ENCODE measurements at regions not wholly inside any gene's neighbourhood (a gene's known extent, or its start where the extent isn't known, plus 50 kb on each side); places are given as distances from the start of the nearest gene placed in this dataset.

GRCh38 chr2:144708626-144709025 lies 188.7 kb upstream of the ZEB2 start:
- Mint-ChIP-seq H3K27ac (ENCODE audit: low read depth, unreplicated experiment) (no peak overlapping the region), H3K9me3 (ENCODE audit: unreplicated experiment) (no peaks in the 10 kb centered on the region), H3K36me3 (ENCODE audit: insufficient read depth, unreplicated experiment) (peaks cover 4% of the 10 kb centered on the region), H3K4me1 (ENCODE audit: insufficient read depth, unreplicated experiment) (peaks cover 22% of the 10 kb centered on the region), H3K4me3 (ENCODE audit: unreplicated experiment) (no peak overlapping the region), H3K27me3 (ENCODE audit: insufficient read depth, unreplicated experiment) (no peaks in the 10 kb centered on the region)
- intact Hi-C loops (cut with micrococcal nuclease): loop anchor here (5.0 kb wide), 1 partner anchor 1044 kb away; no protein-coding TSS in a partner anchor
- CTCF ChIA-PET: no interaction called here
- BruUV-seq (replicated peaks): no TSS peak
- DNase-seq (ENCODE audit: unreplicated experiment): no peak
- POLR2A ChIA-PET: interaction anchor here (0.6 kb wide), 1 partner anchor 760 kb away, joined by 4 read pairs; no protein-coding TSS in a partner anchor
- no peak for TF ChIP-seq CTCF (IDR thresholded peaks at IDR 0.05; ENCODE audit: unreplicated experiment)

DNA sequence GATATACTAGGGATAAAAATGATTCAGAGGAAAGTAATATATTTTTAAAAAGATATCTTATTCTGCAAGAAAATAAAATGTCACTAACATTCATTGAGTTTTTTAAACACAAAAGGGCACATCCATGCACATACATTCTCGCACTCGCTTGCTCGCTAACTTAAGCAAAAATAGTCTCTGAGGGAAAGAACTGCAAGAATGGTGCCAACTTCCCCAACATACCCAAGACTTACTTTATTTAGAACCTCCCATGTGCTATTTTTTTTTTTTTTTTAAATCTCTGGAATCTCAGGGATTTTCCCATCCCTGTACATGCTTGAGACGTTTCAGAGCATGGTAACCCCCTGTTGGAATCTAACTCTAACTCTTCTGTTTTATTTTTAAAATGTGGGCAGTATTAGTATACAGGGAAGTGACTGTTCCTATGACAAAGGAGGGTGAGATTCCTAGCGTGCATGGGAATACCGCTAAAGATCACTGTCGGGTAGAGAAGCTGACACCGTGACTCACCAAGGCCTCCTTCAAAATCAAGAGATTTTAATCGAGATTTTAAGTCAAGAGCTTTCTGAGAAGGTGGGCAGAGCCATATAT lies 187.9 kb upstream of the ZEB2 start:
- ChIA-PET CTCF (interaction anchor here (0.6 kb wide), 1 partner anchor 73 kb away, joined by 3 read pairs; no protein-coding TSS in a partner anchor), POLR2A (interaction anchor here (0.8 kb wide), 1 partner anchor 154 kb away, joined by 3 read pairs; no protein-coding TSS in a partner anchor)
- peaks cover 22% of the 10 kb centered on the region for H3K4me1 Mint-ChIP-seq (ENCODE audit: insufficient read depth, unreplicated experiment)
- no peaks in the 10 kb centered on the region for H3K9me3 Mint-ChIP-seq (ENCODE audit: unreplicated experiment)
- H3K4me3 Mint-ChIP-seq (ENCODE audit: unreplicated experiment): no peak overlapping the region
- BruUV-seq (replicated peaks): no TSS peak
- intact Hi-C loops (cut with micrococcal nuclease): loop anchor here (5.0 kb wide), 1 partner anchor 1044 kb away; no protein-coding TSS in a partner anchor
- no peaks in the 10 kb centered on the region for H3K27me3 Mint-ChIP-seq (ENCODE audit: insufficient read depth, unreplicated experiment)
- peaks cover 4% of the 10 kb centered on the region for H3K36me3 Mint-ChIP-seq (ENCODE audit: insufficient read depth, unreplicated experiment)
- H3K27ac Mint-ChIP-seq (ENCODE audit: low read depth, unreplicated experiment): no peak overlapping the region
- no peak for TF ChIP-seq CTCF (IDR thresholded peaks at IDR 0.05; ENCODE audit: unreplicated experiment)
- no peak for DNase-seq (ENCODE audit: unreplicated experiment)

DNA sequence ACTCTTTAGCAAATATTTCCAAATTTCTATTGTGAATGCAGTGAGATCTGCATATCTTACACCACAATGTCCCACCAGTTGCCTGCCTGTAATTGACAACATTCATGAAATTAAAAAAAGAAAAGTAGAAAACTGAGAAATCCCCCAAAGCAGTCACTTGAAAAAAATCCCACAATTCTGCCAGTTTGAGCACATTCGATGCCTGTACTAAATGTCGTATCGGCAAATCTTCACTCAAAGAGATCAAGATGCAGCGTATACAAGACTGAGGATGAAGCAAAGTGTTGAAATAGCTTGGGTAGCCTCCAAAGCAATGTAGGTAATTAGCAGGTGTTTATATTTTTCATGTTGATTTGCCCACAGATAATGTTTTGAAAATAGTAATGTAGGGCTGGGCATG lies 186.7 kb upstream of the ZEB2 start:
- no peak for TF ChIP-seq CTCF (IDR thresholded peaks at IDR 0.05; ENCODE audit: unreplicated experiment)
- H3K4me3 Mint-ChIP-seq (ENCODE audit: unreplicated experiment): no peak overlapping the region
- CTCF ChIA-PET: no interaction called here
- no peaks in the 10 kb centered on the region for H3K27me3 Mint-ChIP-seq (ENCODE audit: insufficient read depth, unreplicated experiment)
- peaks cover 4% of the 10 kb centered on the region for H3K36me3 Mint-ChIP-seq (ENCODE audit: insufficient read depth, unreplicated experiment)
- POLR2A ChIA-PET: no interaction called here
- intact Hi-C loops (cut with micrococcal nuclease): loop anchor here (5.0 kb wide), 1 partner anchor 1046 kb away; no protein-coding TSS in a partner anchor
- no peak for DNase-seq (ENCODE audit: unreplicated experiment)
- H3K9me3 Mint-ChIP-seq (ENCODE audit: unreplicated experiment): no peaks in the 10 kb centered on the region
- H3K4me1 Mint-ChIP-seq (ENCODE audit: insufficient read depth, unreplicated experiment): peaks cover 22% of the 10 kb centered on the region
- peak overlapping the region; percentile 14 for H3K27ac Mint-ChIP-seq (ENCODE audit: low read depth, unreplicated experiment)
- no TSS peak for BruUV-seq (replicated peaks)

GRCh38 chr2:144705328-144706245 lies 185.7 kb upstream of the ZEB2 start:
- Mint-ChIP-seq H3K4me3 (ENCODE audit: unreplicated experiment) (no peak overlapping the region), H3K36me3 (ENCODE audit: insufficient read depth, unreplicated experiment) (peaks cover 4% of the 10 kb centered on the region), H3K27ac (ENCODE audit: low read depth, unreplicated experiment) (peak overlapping the region; percentile 14), H3K27me3 (ENCODE audit: insufficient read depth, unreplicated experiment) (no peaks in the 10 kb centered on the region), H3K9me3 (ENCODE audit: unreplicated experiment) (no peaks in the 10 kb centered on the region), H3K4me1 (ENCODE audit: insufficient read depth, unreplicated experiment) (peaks cover 22% of the 10 kb centered on the region)
- intact Hi-C loops (cut with micrococcal nuclease): loop anchor here (5.0 kb wide), 1 partner anchor 1047 kb away; no protein-coding TSS in a partner anchor
- TF ChIP-seq CTCF (IDR thresholded peaks at IDR 0.05; ENCODE audit: unreplicated experiment): no peak
- DNase-seq (ENCODE audit: unreplicated experiment): peak; percentile 13
- BruUV-seq (replicated peaks): no TSS peak
- CTCF ChIA-PET: interaction anchor here (0.6 kb wide), 1 partner anchor 776 kb away, joined by 5 read pairs; no protein-coding TSS in a partner anchor
- POLR2A ChIA-PET: interaction anchor here (0.6 to 2.5 kb wide), 6 partner anchors 11 to 103 kb away, joined by 3 to 15 read pairs (median 4); no protein-coding TSS in a partner anchor

Data from MCF 10A (cell line).